Gastrocnemius medialis (tissue), 4 donors: ENCODE measurements at regions not wholly inside any gene's neighbourhood (a gene's known extent, or its start where the extent isn't known, plus 50 kb on each side); places are given as distances from the start of the nearest gene placed in this dataset.

Experiments
- ATAC-seq, 2 donors: fragments of 150-250 bp; one replicate each; pipeline ENCODE4 v1.9.1; 2016
- DNase-seq, 2 donors: peaks; one replicate each; pipeline ENCODE4 v3.0.0-alpha.2; 2019
- H3K27ac ChIP-seq, 4 donors: fragments of 200-600 bp; sonication (generic); 1 replicate in 1 of 4; 2 replicates in 3 of 4; pipeline ENCODE4 v1.5.1; 2016 to 2018; ENCODE audit warnings: mild to moderate bottlenecking in 2 of 4, moderate library complexity in 1 of 4
- H3K27me3 ChIP-seq, 3 donors: fragments of 200-600 bp; sonication (generic) in 2 of 3; 1 replicate in 1 of 3; 2 replicates in 2 of 3; pipeline versions ENCODE4 v1.5.1 to v1.6.0; 2016 to 2019; ENCODE audit warnings: mild to moderate bottlenecking in 1 of 3, moderate library complexity in 1 of 3
- H3K36me3 ChIP-seq, 2 donors: fragments of 200-600 bp; sonication (generic) in 1 of 2; one replicate each; pipeline ENCODE4 v1.5.1; 2017 to 2018
- H3K4me1 ChIP-seq, 2 donors: fragments of 200-600 bp; sonication (generic) in 1 of 2; one replicate each; pipeline ENCODE4 v1.5.1; 2016 to 2017; ENCODE audit warnings: mild to moderate bottlenecking in 2 of 2
- H3K4me3 ChIP-seq, 4 donors: fragments of 200-600 bp; sonication (generic) in 3 of 4; 1 replicate in 1 of 4; 2 replicates in 3 of 4; pipeline ENCODE4 v1.5.1; 2016 to 2019; ENCODE audit warnings: mild to moderate bottlenecking in 2 of 4
- H3K9me3 ChIP-seq, 3 donors: fragments of 200-600 bp; sonication (generic) in 2 of 3; 1 replicate in 1 of 3; 2 replicates in 2 of 3; pipeline ENCODE4 v1.5.1; 2016 to 2019
- CTCF ChIP-seq, 5 experiments: fragments of 450-650 bp in 3 of 5; fragments of 200-600 bp in 2 of 5; sonication (generic) in 2 of 5; IDR thresholded peaks in 4 of 5; conservative IDR thresholded peaks in 1 of 5; 1 replicate in 4 of 5; 2 replicates in 1 of 5; pipeline ENCODE4 v1.5.1; 2016 to 2019; ENCODE audit warnings: antibody characterized with exemption in 5 of 5, mild to moderate bottlenecking in 3 of 5, moderate library complexity in 3 of 5
- POLR2A ChIP-seq, 2 donors: fragments of 450-650 bp; IDR thresholded peaks; one replicate each; pipeline ENCODE4 v1.6.1; 2017; ENCODE audit warnings: antibody characterized with exemption in 2 of 2, mild to moderate bottlenecking in 2 of 2, moderate library complexity in 2 of 2
- in situ Hi-C, 4 donors: fragments of 200-750 bp; cut with MboI; loops; one replicate each; pipeline versions ENCODE4 v1.15.0 to v1.8.0; 2017; ENCODE audit warnings: low sequenced_read_pairs in 4 of 4
- intact Hi-C: fragments of 100-400 bp; cut with DNase I; formaldehyde crosslinking; loops from one replicate; pipeline ENCODE4 v1.15.1; 2023; ENCODE audit warnings: low total_unique reads

GRCh38 chr1:8169364-8170058 is 143.4 kb upstream of the ERRFI1 start:
- intact Hi-C loops, result loop anchor here (5.0 kb wide), 2 partner anchors 92 to 137 kb away; no protein-coding TSS in a partner anchor
- Histone ChIP-seq H3K4me1 (peaks cover 28 to 40% of the 10 kb centered on the region in 2 donors), H3K9me3 (no peaks in the 10 kb centered on the region), H3K36me3 (no peaks in the 10 kb centered on the region), H3K27me3 (no peaks in the 10 kb centered on the region), H3K4me3 (no peak overlapping the region), H3K27ac (peak overlapping the region; percentile 52 to 79 (median 72))
- ATAC-seq (peak; percentile 85 to 90), DNase-seq (peak; percentile 71 to 74)
- in situ Hi-C loops, result no loop called here
- peak in 1 of 2 donors; percentile 25 for TF ChIP-seq POLR2A (IDR thresholded peaks at IDR 0.05)
- TF ChIP-seq CTCF (IDR thresholded peaks at IDR 0.05 in 4 of 5, conservative IDR thresholded peaks at IDR 0.05 in 1 of 5), result peak in 1 of 5 experiments; percentile 9

- intact Hi-C loops (loop anchor here (5.0 kb wide), 2 partner anchors 91 to 136 kb away; no protein-coding TSS in a partner anchor), in situ Hi-C loops (no loop called here)
- DNase-seq, result no peak
- Histone ChIP-seq H3K27ac (no peak overlapping the region), H3K36me3 (no peaks in the 10 kb centered on the region), H3K9me3 (no peaks in the 10 kb centered on the region), H3K27me3 (no peaks in the 10 kb centered on the region), H3K4me3 (no peak overlapping the region), H3K4me1 (peaks cover 28 to 37% of the 10 kb centered on the region in 2 donors)
- ATAC-seq, result no peak
- TF ChIP-seq POLR2A (IDR thresholded peaks at IDR 0.05) (no peak), CTCF (IDR thresholded peaks at IDR 0.05 in 4 of 5, conservative IDR thresholded peaks at IDR 0.05 in 1 of 5) (no peak)
Observed at GRCh38 chr1:8167936-8168335, 141.8 kb upstream of the ERRFI1 start.

- DNase-seq (peak in 1 of 2 donors; percentile 42), ATAC-seq (peak; percentile 5 to 11)
- H3K27me3 ChIP-seq, result no peaks in the 10 kb centered on the region
- no peaks in the 10 kb centered on the region for H3K9me3 ChIP-seq
- peak overlapping the region; percentile 9 to 71 (median 55) for H3K27ac ChIP-seq
- H3K4me1 ChIP-seq, result peaks cover 28 to 37% of the 10 kb centered on the region in 2 donors
- H3K4me3 ChIP-seq, result no peak overlapping the region
- intact Hi-C loops, result loop anchor here (5.0 kb wide), 2 partner anchors 89 to 134 kb away; no protein-coding TSS in a partner anchor
- in situ Hi-C loops, result no loop called here
- H3K36me3 ChIP-seq, result no peaks in the 10 kb centered on the region
- no peak for TF ChIP-seq POLR2A (IDR thresholded peaks at IDR 0.05)
- TF ChIP-seq CTCF (IDR thresholded peaks at IDR 0.05 in 4 of 5, conservative IDR thresholded peaks at IDR 0.05 in 1 of 5), result no peak
Observed at GRCh38 chr1:8166406-8166805, 140.3 kb upstream of the ERRFI1 start.

- no peaks in the 10 kb centered on the region for H3K27me3 ChIP-seq
- DNase-seq (peak in 1 of 2 donors; percentile 35), ATAC-seq (peak; percentile 7 to 28)
- no peak overlapping the region for H3K4me3 ChIP-seq
- H3K36me3 ChIP-seq, result no peaks in the 10 kb centered on the region
- intact Hi-C loops (loop anchor here (5.0 kb wide), 2 partner anchors 88 to 133 kb away; no protein-coding TSS in a partner anchor), in situ Hi-C loops (no loop called here)
- no peaks in the 10 kb centered on the region for H3K9me3 ChIP-seq
- TF ChIP-seq CTCF (IDR thresholded peaks at IDR 0.05 in 4 of 5, conservative IDR thresholded peaks at IDR 0.05 in 1 of 5) (peak in 4 of 5 experiments; percentile 12 to 42 (median 24)), POLR2A (IDR thresholded peaks at IDR 0.05) (no peak)
- H3K27ac ChIP-seq, result peak overlapping the region; percentile 9 to 71 (median 55)
- H3K4me1 ChIP-seq, result peaks cover 28 to 37% of the 10 kb centered on the region in 2 donors
Observed at GRCh38 chr1:8165595-8166360, 139.7 kb upstream of the ERRFI1 start.
